ENCODE measurements at regions not wholly inside any gene's neighbourhood (a gene's known extent, or its start where the extent isn't known, plus 50 kb on each side); places are given as distances from the start of the nearest gene placed in this dataset.

DNA sequence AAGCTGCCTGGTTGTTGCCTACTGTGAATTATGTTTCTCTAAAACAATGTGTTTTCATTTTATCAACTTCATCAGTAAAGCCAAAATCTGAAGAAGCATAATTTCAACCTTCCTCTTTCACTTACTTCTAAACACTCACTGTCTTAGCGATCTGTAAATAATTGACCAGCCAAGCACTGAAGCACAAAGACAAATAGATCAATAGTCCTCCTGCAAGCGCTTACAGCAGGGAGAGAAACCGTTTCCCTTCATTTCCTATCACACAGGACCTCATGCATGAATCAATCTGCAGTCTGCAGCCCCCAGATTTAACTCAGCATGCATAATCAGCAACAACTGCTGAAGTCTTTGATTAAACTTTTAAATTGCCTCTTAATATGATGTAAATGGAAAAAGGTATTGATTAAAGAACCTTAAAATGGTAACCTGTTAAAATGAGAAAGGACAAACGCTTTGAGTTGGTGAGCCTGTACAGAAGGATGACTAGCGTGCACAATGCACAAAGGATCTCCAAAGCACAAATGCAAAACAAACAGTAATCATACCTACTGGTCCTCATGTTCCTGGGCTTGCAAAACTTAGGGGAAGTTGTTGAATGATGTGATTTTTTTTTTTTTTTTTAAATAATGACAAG lies 370.2 kb upstream of the ZNF385D start:
- ChIA-PET POLR2A (no interaction called here), CTCF (no interaction called here)
- Histone ChIP-seq H3K9me3 (no peaks in the 10 kb centered on the region), H3K4me3 (ENCODE audit: low read depth, low read length) (no peak overlapping the region), H3K27me3 (replicated peaks; ENCODE audit: control insufficient read depth, insufficient read depth, low read length) (no peaks in the 10 kb centered on the region), H3K4me1 (no peaks in the 10 kb centered on the region), H3K36me3 (ENCODE audit: control insufficient read depth, insufficient read depth, low read length) (no peaks in the 10 kb centered on the region)
- TF ChIP-seq, protein P1, sequence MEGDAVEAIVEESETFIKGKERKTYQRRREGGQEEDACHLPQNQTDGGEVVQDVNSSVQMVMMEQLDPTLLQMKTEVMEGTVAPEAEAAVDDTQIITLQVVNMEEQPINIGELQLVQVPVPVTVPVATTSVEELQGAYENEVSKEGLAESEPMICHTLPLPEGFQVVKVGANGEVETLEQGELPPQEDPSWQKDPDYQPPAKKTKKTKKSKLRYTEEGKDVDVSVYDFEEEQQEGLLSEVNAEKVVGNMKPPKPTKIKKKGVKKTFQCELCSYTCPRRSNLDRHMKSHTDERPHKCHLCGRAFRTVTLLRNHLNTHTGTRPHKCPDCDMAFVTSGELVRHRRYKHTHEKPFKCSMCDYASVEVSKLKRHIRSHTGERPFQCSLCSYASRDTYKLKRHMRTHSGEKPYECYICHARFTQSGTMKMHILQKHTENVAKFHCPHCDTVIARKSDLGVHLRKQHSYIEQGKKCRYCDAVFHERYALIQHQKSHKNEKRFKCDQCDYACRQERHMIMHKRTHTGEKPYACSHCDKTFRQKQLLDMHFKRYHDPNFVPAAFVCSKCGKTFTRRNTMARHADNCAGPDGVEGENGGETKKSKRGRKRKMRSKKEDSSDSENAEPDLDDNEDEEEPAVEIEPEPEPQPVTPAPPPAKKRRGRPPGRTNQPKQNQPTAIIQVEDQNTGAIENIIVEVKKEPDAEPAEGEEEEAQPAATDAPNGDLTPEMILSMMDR (IDR thresholded peaks at IDR 0.05; ENCODE audit: insufficient read depth in 1 of 2, low read depth in 1 of 2, low read length in 1 of 2, severe bottlenecking in 1 of 2, unreplicated experiment in 1 of 2): no peak
- no peak overlapping the region for H3K4me3 Mint-ChIP-seq (ENCODE audit: unreplicated experiment)
- intact Hi-C loops (cut with micrococcal nuclease; ENCODE audit: unreplicated experiment): no loop called here
- no peak overlapping the region for H3K27ac Mint-ChIP-seq (ENCODE audit: unreplicated experiment)
- DNase-seq: no peak
- no peaks in the 10 kb centered on the region for H3K4me1 Mint-ChIP-seq (ENCODE audit: low read depth, unreplicated experiment)
- no TSS peak for BruUV-seq (replicated peaks)
- no peaks in the 10 kb centered on the region for H3K9me3 Mint-ChIP-seq (ENCODE audit: unreplicated experiment)
- H3K36me3 Mint-ChIP-seq (ENCODE audit: insufficient read depth, unreplicated experiment): no peaks in the 10 kb centered on the region
- H3K27me3 Mint-ChIP-seq (ENCODE audit: insufficient read depth, unreplicated experiment): peaks cover 7% of the 10 kb centered on the region

DNA sequence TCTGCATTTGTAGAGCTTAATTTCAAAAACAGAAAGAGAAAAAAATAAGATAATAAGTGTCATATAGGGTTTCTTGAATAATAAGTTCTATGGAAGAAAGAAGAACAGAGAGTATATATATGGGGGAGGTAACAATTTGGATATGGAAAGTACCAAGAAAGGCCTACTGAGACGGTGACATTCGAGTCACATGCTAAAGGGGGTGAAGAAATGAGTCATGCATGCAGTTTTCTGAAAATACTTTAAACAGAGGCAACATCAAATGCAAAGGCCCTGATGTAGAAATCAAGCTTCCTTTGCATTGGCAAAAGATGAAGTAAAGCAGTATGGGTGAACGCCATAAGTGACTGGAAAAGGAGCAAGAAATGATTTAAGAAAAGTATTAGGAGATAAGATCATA lies 371.6 kb upstream of the ZNF385D start:
- intact Hi-C loops (cut with micrococcal nuclease; ENCODE audit: unreplicated experiment): no loop called here
- no peak for DNase-seq
- H3K36me3 ChIP-seq (ENCODE audit: control insufficient read depth, insufficient read depth, low read length): no peaks in the 10 kb centered on the region
- peaks cover 7% of the 10 kb centered on the region for H3K27me3 Mint-ChIP-seq (ENCODE audit: insufficient read depth, unreplicated experiment)
- ChIA-PET CTCF (no interaction called here), POLR2A (no interaction called here)
- H3K36me3 Mint-ChIP-seq (ENCODE audit: insufficient read depth, unreplicated experiment): no peaks in the 10 kb centered on the region
- no peaks in the 10 kb centered on the region for H3K4me1 Mint-ChIP-seq (ENCODE audit: low read depth, unreplicated experiment)
- no peaks in the 10 kb centered on the region for H3K9me3 ChIP-seq
- TF ChIP-seq, protein P1 (IDR thresholded peaks at IDR 0.05; ENCODE audit: insufficient read depth in 1 of 2, low read depth in 1 of 2, low read length in 1 of 2, severe bottlenecking in 1 of 2, unreplicated experiment in 1 of 2): no peak
- no peaks in the 10 kb centered on the region for H3K27me3 ChIP-seq (replicated peaks; ENCODE audit: control insufficient read depth, insufficient read depth, low read length)
- H3K9me3 Mint-ChIP-seq (ENCODE audit: unreplicated experiment): no peaks in the 10 kb centered on the region
- no peak overlapping the region for H3K4me3 ChIP-seq (ENCODE audit: low read depth, low read length)
- no peak overlapping the region for H3K27ac Mint-ChIP-seq (ENCODE audit: unreplicated experiment)
- H3K4me3 Mint-ChIP-seq (ENCODE audit: unreplicated experiment): no peak overlapping the region
- BruUV-seq (replicated peaks): no TSS peak
- no peaks in the 10 kb centered on the region for H3K4me1 ChIP-seq

DNA sequence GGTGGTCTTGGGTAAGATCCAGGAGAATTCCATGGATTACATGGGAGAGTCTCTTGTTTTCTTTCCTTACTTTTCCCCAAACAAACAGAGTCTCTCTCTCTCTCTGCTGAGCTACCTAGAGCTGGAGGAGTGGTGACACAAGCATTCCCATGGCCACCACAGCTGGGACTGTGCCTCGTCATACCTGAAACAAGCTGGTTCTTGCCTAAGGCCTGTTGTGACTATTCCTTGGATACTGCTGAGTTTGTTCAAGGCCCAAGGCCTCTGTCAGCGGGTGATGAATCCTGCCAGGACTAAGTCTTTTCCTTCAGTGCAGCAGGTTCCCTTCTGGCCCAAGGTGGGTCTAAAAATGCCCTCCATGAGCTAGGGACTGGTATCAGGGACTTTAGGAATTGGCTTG lies 378.1 kb upstream of the ZNF385D start:
- Mint-ChIP-seq H3K27me3 (ENCODE audit: insufficient read depth, unreplicated experiment) (peaks cover 2% of the 10 kb centered on the region), H3K9me3 (ENCODE audit: unreplicated experiment) (no peaks in the 10 kb centered on the region), H3K36me3 (ENCODE audit: insufficient read depth, unreplicated experiment) (no peaks in the 10 kb centered on the region), H3K4me3 (ENCODE audit: unreplicated experiment) (no peak overlapping the region), H3K4me1 (ENCODE audit: low read depth, unreplicated experiment) (no peaks in the 10 kb centered on the region), H3K27ac (ENCODE audit: unreplicated experiment) (no peak overlapping the region)
- no peak for DNase-seq
- Histone ChIP-seq H3K9me3 (no peaks in the 10 kb centered on the region), H3K36me3 (ENCODE audit: control insufficient read depth, insufficient read depth, low read length) (no peaks in the 10 kb centered on the region), H3K4me1 (no peaks in the 10 kb centered on the region), H3K4me3 (ENCODE audit: low read depth, low read length) (no peak overlapping the region), H3K27me3 (replicated peaks; ENCODE audit: control insufficient read depth, insufficient read depth, low read length) (no peaks in the 10 kb centered on the region)
- BruUV-seq (replicated peaks): no TSS peak
- POLR2A ChIA-PET: no interaction called here
- CTCF ChIA-PET: no interaction called here
- TF ChIP-seq, protein P1 (IDR thresholded peaks at IDR 0.05; ENCODE audit: insufficient read depth in 1 of 2, low read depth in 1 of 2, low read length in 1 of 2, severe bottlenecking in 1 of 2, unreplicated experiment in 1 of 2): no peak
- intact Hi-C loops (cut with micrococcal nuclease; ENCODE audit: unreplicated experiment): no loop called here

All from Caco-2 (cell line).